Thoracic aorta (tissue), 2 donors: ENCODE measurements at regions not wholly inside any gene's neighbourhood (a gene's known extent, or its start where the extent isn't known, plus 50 kb on each side); places are given as distances from the start of the nearest gene placed in this dataset.

Experiments used
- ATAC-seq: fragments of 150-250 bp; one replicate; pipeline ENCODE4 v1.8.0; 2017; ENCODE audit warnings: low read depth; ENCODE audit not compliant: insufficient number of reproducible peaks, low FRiP score
- DNase-seq: peaks from one replicate; pipeline ENCODE4 v3.0.0-alpha.2; 2020; ENCODE audit warnings: low spot score
- H3K27ac ChIP-seq, 2 donors: fragments of 200-600 bp; sonication (generic); 1 replicate in 1 of 2; 2 replicates in 1 of 2; pipeline ENCODE4 v1.5.1; 2016; ENCODE audit warnings: mild to moderate bottlenecking in 2 of 2, moderate library complexity in 2 of 2
- H3K27me3 ChIP-seq: fragments of 200-600 bp; sonication (generic); replicated peaks from 2 replicates; pipeline ENCODE4 v1.6.0; 2016; ENCODE audit warnings: mild to moderate bottlenecking; ENCODE audit not compliant: insufficient read depth
- H3K36me3 ChIP-seq: fragments of 200-600 bp; sonication (generic); one replicate; pipeline ENCODE4 v1.5.1; 2016
- H3K4me1 ChIP-seq, 2 donors: fragments of 200-600 bp; sonication (generic); 1 replicate in 1 of 2; 2 replicates in 1 of 2; pipeline versions ENCODE4 v1.5.1 to v1.6.0; 2016; ENCODE audit warnings: low read depth in 2 of 2, mild to moderate bottlenecking in 1 of 2; ENCODE audit not compliant: control insufficient read depth in 1 of 2
- H3K4me3 ChIP-seq: fragments of 200-600 bp; sonication (generic); 2 replicates; pipeline ENCODE4 v1.5.1; 2016; ENCODE audit warnings: mild to moderate bottlenecking
- H3K9me3 ChIP-seq: fragments of 200-600 bp; sonication (generic); 2 replicates; pipeline ENCODE4 v1.5.1; 2016
- TF ChIP-seq, protein P1 (sequence below): fragments of 200-600 bp; sonication (generic); IDR thresholded peaks from one replicate; pipeline ENCODE4 v1.5.1; 2019; ENCODE audit warnings: antibody characterized with exemption

DNA sequence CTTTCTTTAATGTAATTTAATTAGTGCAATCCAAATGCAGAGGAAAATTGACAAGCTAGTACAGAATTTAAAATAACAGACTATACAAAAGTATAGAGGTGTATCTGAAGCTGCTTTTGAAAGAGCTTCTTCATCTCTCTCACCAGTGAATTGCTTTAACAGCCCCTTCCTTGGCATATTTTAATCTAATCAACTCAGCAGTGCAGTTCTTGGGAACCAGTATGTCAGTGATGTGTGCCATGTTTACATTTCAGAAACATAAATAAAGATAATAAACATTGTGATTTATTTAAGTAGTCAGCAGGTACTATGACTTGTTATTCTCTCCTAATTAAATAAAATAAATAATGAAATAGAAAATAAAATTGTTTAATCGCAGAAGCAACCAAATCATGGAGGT lies 1260.6 kb downstream of the NCAM2 start:
- TF ChIP-seq, protein P1, sequence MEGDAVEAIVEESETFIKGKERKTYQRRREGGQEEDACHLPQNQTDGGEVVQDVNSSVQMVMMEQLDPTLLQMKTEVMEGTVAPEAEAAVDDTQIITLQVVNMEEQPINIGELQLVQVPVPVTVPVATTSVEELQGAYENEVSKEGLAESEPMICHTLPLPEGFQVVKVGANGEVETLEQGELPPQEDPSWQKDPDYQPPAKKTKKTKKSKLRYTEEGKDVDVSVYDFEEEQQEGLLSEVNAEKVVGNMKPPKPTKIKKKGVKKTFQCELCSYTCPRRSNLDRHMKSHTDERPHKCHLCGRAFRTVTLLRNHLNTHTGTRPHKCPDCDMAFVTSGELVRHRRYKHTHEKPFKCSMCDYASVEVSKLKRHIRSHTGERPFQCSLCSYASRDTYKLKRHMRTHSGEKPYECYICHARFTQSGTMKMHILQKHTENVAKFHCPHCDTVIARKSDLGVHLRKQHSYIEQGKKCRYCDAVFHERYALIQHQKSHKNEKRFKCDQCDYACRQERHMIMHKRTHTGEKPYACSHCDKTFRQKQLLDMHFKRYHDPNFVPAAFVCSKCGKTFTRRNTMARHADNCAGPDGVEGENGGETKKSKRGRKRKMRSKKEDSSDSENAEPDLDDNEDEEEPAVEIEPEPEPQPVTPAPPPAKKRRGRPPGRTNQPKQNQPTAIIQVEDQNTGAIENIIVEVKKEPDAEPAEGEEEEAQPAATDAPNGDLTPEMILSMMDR = no peak

DNA sequence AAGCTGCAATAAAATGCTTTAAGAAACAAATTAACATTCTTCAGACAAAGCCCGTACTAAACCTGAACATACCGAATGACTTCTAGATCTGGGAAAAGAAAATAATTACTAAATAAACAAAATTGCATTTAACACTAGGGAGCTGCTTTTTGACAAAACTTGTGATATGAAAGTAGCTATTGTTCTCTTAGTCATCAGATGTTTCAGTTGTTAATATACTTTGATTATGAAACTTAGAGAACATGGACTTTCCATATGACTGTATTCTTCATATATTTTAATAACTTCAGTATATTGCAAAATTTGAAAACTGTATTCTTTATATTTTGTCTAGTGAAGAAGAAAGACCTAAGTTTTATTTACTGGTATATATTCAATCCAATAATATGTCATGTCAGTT lies 1262.1 kb downstream of the NCAM2 start:
- Histone ChIP-seq H3K4me1 (no peaks in the 10 kb centered on the region), H3K27me3 (no peaks in the 10 kb centered on the region), H3K36me3 (no peaks in the 10 kb centered on the region), H3K27ac (no peak overlapping the region), H3K4me3 (no peak overlapping the region), H3K9me3 (no peaks in the 10 kb centered on the region)
- no peak for ATAC-seq
- DNase-seq = no peak
- TF ChIP-seq, protein P1 = no peak

More for the DNA sequence above, 1260.6 kb downstream of the NCAM2 start:
- no peak overlapping the region for H3K4me3 ChIP-seq
- ATAC-seq (no peak), DNase-seq (no peak)
- H3K27me3 ChIP-seq = no peaks in the 10 kb centered on the region
- H3K9me3 ChIP-seq = no peaks in the 10 kb centered on the region
- H3K4me1 ChIP-seq = no peaks in the 10 kb centered on the region
- H3K27ac ChIP-seq = no peak overlapping the region
- no peaks in the 10 kb centered on the region for H3K36me3 ChIP-seq

DNA sequence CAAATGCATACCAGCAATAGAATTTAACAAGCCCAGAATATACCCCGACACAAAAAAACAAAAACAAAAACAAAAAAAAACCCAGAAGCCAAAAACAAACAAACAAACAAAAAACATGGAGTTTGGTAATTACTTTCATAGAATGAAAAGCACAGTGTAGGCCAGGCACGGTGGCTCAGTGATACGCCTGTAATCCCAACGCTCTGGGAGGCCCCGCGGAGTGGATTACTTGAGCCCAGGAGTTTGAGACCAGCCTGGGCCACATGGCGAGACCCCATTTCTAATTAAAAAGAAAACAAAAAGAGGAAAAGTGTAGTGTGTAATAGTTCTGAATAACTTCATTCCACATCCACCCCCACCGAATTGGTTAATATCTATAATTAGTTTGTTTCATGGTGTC lies 1265.7 kb downstream of the NCAM2 start:
- H3K4me3 ChIP-seq = no peak overlapping the region
- no peaks in the 10 kb centered on the region for H3K9me3 ChIP-seq
- H3K27me3 ChIP-seq = no peaks in the 10 kb centered on the region
- DNase-seq (no peak), ATAC-seq (no peak)
- no peaks in the 10 kb centered on the region for H3K36me3 ChIP-seq
- H3K27ac ChIP-seq = no peak overlapping the region
- TF ChIP-seq, protein P1 = no peak
- H3K4me1 ChIP-seq = no peaks in the 10 kb centered on the region

DNA sequence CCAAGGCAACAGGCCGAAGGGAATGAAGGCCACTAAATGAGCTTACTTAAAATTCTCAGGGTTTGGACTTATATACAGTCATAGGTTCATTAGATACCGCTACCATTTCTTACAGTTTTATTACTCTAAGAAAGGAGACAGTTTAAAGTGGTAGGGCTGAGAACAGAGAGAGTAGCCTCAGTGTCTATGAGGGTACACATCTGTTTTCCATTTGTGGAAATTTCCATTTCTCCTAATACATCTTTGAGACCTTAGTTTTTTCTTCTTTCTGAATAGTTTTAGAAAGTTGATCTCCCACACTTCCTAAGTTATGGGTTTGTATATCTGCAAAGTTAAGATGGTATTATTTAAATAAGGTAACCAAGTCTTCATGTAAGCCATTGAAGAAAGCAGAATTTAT lies 1279.1 kb downstream of the NCAM2 start:
- DNase-seq (no peak), ATAC-seq (no peak)
- Histone ChIP-seq H3K4me3 (no peak overlapping the region), H3K4me1 (no peaks in the 10 kb centered on the region), H3K36me3 (no peaks in the 10 kb centered on the region), H3K9me3 (no peaks in the 10 kb centered on the region), H3K27ac (no peak overlapping the region), H3K27me3 (no peaks in the 10 kb centered on the region)
- TF ChIP-seq, protein P1 = no peak

DNA sequence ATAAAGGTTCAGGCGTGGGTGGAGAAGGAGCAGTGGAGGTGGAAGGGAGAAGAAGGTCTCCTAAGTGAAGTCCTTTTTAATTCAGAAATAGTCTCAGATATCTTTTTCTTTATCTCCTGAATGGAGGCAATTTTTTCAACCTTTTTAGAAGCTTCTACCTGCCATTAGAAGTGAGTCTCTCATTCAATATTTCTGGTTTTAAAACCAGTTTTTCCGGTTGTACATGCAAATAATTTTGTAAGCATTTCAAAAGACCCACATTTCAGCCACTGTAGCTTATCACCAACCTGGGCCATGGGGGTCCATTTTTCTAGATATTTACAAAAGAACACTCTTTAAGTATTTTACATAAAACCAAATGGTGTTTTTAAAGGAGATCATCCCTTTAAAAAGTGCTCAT lies 1280.2 kb downstream of the NCAM2 start:
- DNase-seq (no peak), ATAC-seq (no peak)
- H3K4me1 ChIP-seq = no peaks in the 10 kb centered on the region
- no peaks in the 10 kb centered on the region for H3K27me3 ChIP-seq
- H3K36me3 ChIP-seq = no peaks in the 10 kb centered on the region
- TF ChIP-seq, protein P1 = no peak
- H3K27ac ChIP-seq = no peak overlapping the region
- H3K4me3 ChIP-seq = no peak overlapping the region
- no peaks in the 10 kb centered on the region for H3K9me3 ChIP-seq
